HEK293 (cell line): ENCODE measurements at regions not wholly inside any gene's neighbourhood (a gene's known extent, or its start where the extent isn't known, plus 50 kb on each side); places are given as distances from the start of the nearest gene placed in this dataset.

Experiments used
- CTCF ChIA-PET: fragments of 350-600 bp; formaldehyde crosslinking; extraction: SDS; loops from one replicate; lab custom pipeline; 2021; ENCODE audit warnings: antibody characterized with exemption; lab: Yijun Ruan, JAX
- POLR2A ChIA-PET: fragments of 300-600 bp; formaldehyde crosslinking; extraction: SDS; loops from one replicate; lab custom pipeline; 2020; ENCODE audit warnings: antibody characterized with exemption, inconsistent platforms; lab: Yijun Ruan, JAX
- H3K27ac ChIP-seq: fragments of 200-500 bp; sonication (Bioruptor generic); 2 replicates; pipeline ENCODE4 v1.5.1; 2014; ENCODE audit warnings: low read depth, low read length, control low read depth, inconsistent platforms; ENCODE audit errors: extremely low read depth
- H3K36me3 ChIP-seq, 2 experiments: fragments of 200-500 bp in 1 of 2; sonication (Bioruptor generic) in 1 of 2; 1 replicate in 1 of 2; 2 replicates in 1 of 2; pipeline ENCODE4 v1.5.1; 2014 to 2017; ENCODE audit warnings: inconsistent platforms in 2 of 2, low read length in 2 of 2; ENCODE audit not compliant: control insufficient read depth in 2 of 2, insufficient read depth in 1 of 2
- H3K4me1 ChIP-seq: fragments of 200-500 bp; sonication (Bioruptor generic); 2 replicates; pipeline ENCODE4 v1.5.1; 2014; ENCODE audit warnings: mild to moderate bottlenecking, low read length, inconsistent platforms; ENCODE audit not compliant: control insufficient read depth, insufficient read depth
- H3K4me3 ChIP-seq: 2 replicates; pipeline ENCODE4 v1.5.1; 2011; ENCODE audit warnings: low read depth, mild to moderate bottlenecking, control low read depth, low read length, moderate library complexity
- H3K9me3 ChIP-seq: fragments of 200-500 bp; sonication (Bioruptor generic); 2 replicates; pipeline ENCODE4 v1.5.1; 2014; ENCODE audit warnings: low read depth, low read length, inconsistent platforms; ENCODE audit not compliant: control insufficient read depth, insufficient read depth
- GLIS1 ChIP-seq: fragments of 450-650 bp; formaldehyde crosslinking; IDR thresholded peaks from 2 replicates; pipeline ENCODE4 v1.5.1; 2016; ENCODE audit warnings: missing biosample characterization, missing genetic modification characterization
- KLF16 ChIP-seq: fragments of 450-650 bp; formaldehyde crosslinking; IDR thresholded peaks from 2 replicates; pipeline ENCODE4 v1.5.1; 2017; ENCODE audit warnings: missing biosample characterization, missing genetic modification characterization
- MEIS1 ChIP-seq: sonication (generic); formaldehyde crosslinking; IDR thresholded peaks from 2 replicates; pipeline ENCODE4 v1.8.1; 2022; ENCODE audit warnings: missing genetic modification reagents, mild to moderate bottlenecking, borderline replicate concordance
- SETDB1 ChIP-seq: IDR thresholded peaks from one replicate; pipeline ENCODE4 v1.6.1; 2017; ENCODE audit warnings: mild to moderate bottlenecking, low read length, moderate library complexity, mixed read lengths; ENCODE audit not compliant: insufficient read length
- SP2 ChIP-seq: fragments of 450-650 bp; formaldehyde crosslinking; IDR thresholded peaks from 2 replicates; pipeline ENCODE4 v1.5.1; 2016; ENCODE audit warnings: missing biosample characterization, missing genetic modification characterization
- SP7 ChIP-seq: fragments of 450-650 bp; formaldehyde crosslinking; IDR thresholded peaks from 2 replicates; pipeline ENCODE4 v1.5.1; 2016; ENCODE audit warnings: missing biosample characterization, missing genetic modification characterization
- TRIM28 ChIP-seq: IDR thresholded peaks from 2 replicates; pipeline ENCODE4 v1.6.1; 2011; ENCODE audit warnings: low read length, control low read depth, borderline replicate concordance
- YY1 ChIP-seq: fragments of 450-650 bp; formaldehyde crosslinking; IDR thresholded peaks from 2 replicates; pipeline ENCODE4 v1.5.1; 2018; ENCODE audit warnings: missing biosample characterization, missing genetic modification characterization
- ZBTB48 ChIP-seq: fragments of 450-650 bp; formaldehyde crosslinking; IDR thresholded peaks from 2 replicates; pipeline ENCODE4 v1.5.1; 2016; ENCODE audit warnings: missing biosample characterization, missing genetic modification characterization
- ZIC2 ChIP-seq: fragments of 450-650 bp; formaldehyde crosslinking; IDR thresholded peaks from 2 replicates; pipeline ENCODE4 v1.5.1; 2016; ENCODE audit warnings: missing biosample characterization, missing genetic modification characterization
- ZNF10 ChIP-seq: fragments of 450-650 bp; formaldehyde crosslinking; IDR thresholded peaks from 2 replicates; pipeline ENCODE4 v1.5.1; 2017; ENCODE audit warnings: missing biosample characterization, missing genetic modification characterization
- ZNF16 ChIP-seq: fragments of 450-650 bp; formaldehyde crosslinking; IDR thresholded peaks from 2 replicates; pipeline ENCODE4 v1.5.1; 2016; ENCODE audit warnings: low read depth, missing biosample characterization, missing genetic modification characterization
- ZNF175 ChIP-seq: fragments of 450-650 bp; formaldehyde crosslinking; IDR thresholded peaks from 2 replicates; pipeline ENCODE4 v1.5.1; 2016; ENCODE audit warnings: missing biosample characterization, missing genetic modification characterization
- ZNF223 ChIP-seq: fragments of 450-650 bp; formaldehyde crosslinking; IDR thresholded peaks from 2 replicates; pipeline ENCODE4 v1.5.1; 2016; ENCODE audit warnings: missing biosample characterization, missing genetic modification characterization
- ZNF266 ChIP-seq: fragments of 450-650 bp; formaldehyde crosslinking; IDR thresholded peaks from 2 replicates; pipeline ENCODE4 v1.5.1; 2016; ENCODE audit warnings: missing biosample characterization, missing genetic modification characterization, low read depth
- ZNF302 ChIP-seq: fragments of 450-650 bp; formaldehyde crosslinking; IDR thresholded peaks from 2 replicates; pipeline ENCODE4 v1.5.1; 2016; ENCODE audit warnings: missing biosample characterization, missing genetic modification characterization, low read depth
- ZNF324 ChIP-seq: fragments of 450-650 bp; formaldehyde crosslinking; IDR thresholded peaks from 2 replicates; pipeline ENCODE4 v1.5.1; 2016; ENCODE audit warnings: missing biosample characterization, missing genetic modification characterization
- ZNF416 ChIP-seq: fragments of 450-650 bp; formaldehyde crosslinking; IDR thresholded peaks from 2 replicates; pipeline ENCODE4 v1.5.1; 2016; ENCODE audit warnings: missing biosample characterization, missing genetic modification characterization
- ZNF510 ChIP-seq: fragments of 450-650 bp; formaldehyde crosslinking; IDR thresholded peaks from 2 replicates; pipeline ENCODE4 v1.5.1; 2018; ENCODE audit warnings: mild to moderate bottlenecking, missing genetic modification characterization, missing biosample characterization; ENCODE audit not compliant: insufficient replicate concordance
- ZNF530 ChIP-seq: fragments of 450-650 bp; formaldehyde crosslinking; IDR thresholded peaks from 2 replicates; pipeline ENCODE4 v1.5.1; 2016; ENCODE audit warnings: low read depth, missing biosample characterization, missing genetic modification characterization
- ZNF585B ChIP-seq: fragments of 450-650 bp; formaldehyde crosslinking; IDR thresholded peaks from 2 replicates; pipeline ENCODE4 v1.5.1; 2016; ENCODE audit warnings: missing biosample characterization, missing genetic modification characterization
- ZNF776 ChIP-seq: fragments of 450-650 bp; formaldehyde crosslinking; IDR thresholded peaks from 2 replicates; pipeline ENCODE4 v1.5.0; 2017; ENCODE audit warnings: missing biosample characterization, missing genetic modification characterization, borderline replicate concordance
- ZNF830 ChIP-seq: fragments of 450-650 bp; IDR thresholded peaks from 2 replicates; pipeline ENCODE4 v1.5.0; 2018; ENCODE audit warnings: missing biosample characterization, missing genetic modification characterization, low read depth, mild to moderate bottlenecking, moderate library complexity
- ZSCAN16 ChIP-seq: fragments of 450-650 bp; formaldehyde crosslinking; IDR thresholded peaks from 2 replicates; pipeline ENCODE4 v1.5.1; 2016; ENCODE audit warnings: missing biosample characterization, missing genetic modification characterization
- ZSCAN23 ChIP-seq: fragments of 450-650 bp; formaldehyde crosslinking; IDR thresholded peaks from 2 replicates; pipeline ENCODE4 v1.5.1; 2016; ENCODE audit warnings: missing biosample characterization, missing genetic modification characterization
- TF ChIP-seq, protein P1 (sequence below): fragments of 450-650 bp; formaldehyde crosslinking; IDR thresholded peaks from 2 replicates; pipeline ENCODE4 v1.5.1; 2016; ENCODE audit warnings: missing biosample characterization, missing genetic modification characterization
- TF ChIP-seq, protein P2 (sequence below): fragments of 450-650 bp; formaldehyde crosslinking; IDR thresholded peaks from 2 replicates; pipeline ENCODE4 v1.5.1; 2016; ENCODE audit warnings: missing biosample characterization, missing genetic modification characterization
- TF ChIP-seq, protein P3 (sequence below): fragments of 450-650 bp; formaldehyde crosslinking; IDR thresholded peaks from 2 replicates; pipeline ENCODE4 v1.5.1; 2016; ENCODE audit warnings: missing biosample characterization, missing genetic modification characterization, low read depth

DNA sequence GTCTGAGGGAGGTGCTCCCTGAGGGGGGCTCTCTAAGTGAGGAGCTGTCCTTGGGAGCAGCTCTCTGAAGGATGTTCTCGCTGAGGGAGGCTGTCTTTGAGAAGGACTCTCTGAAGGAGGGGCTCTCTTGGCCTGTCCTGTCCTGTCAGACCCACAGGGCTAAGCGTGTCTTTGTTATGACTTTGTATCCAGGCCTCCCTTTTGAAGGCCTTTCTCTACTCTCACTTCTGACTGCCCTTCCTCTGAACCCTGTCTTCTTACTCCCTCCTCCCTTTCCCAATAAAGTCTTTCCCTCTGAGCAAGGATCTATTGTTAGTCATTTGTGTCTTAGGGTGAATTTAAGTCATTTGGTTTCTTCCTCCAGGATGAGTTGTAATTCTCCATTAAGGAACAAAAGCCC is 330.1 kb upstream of the PLET1 start:
- no peaks in the 10 kb centered on the region for H3K36me3 ChIP-seq
- CTCF ChIA-PET: interaction anchor here (0.6 to 4.7 kb wide), 2 partner anchors 571 to 698 kb away, joined by 4 to 80 read pairs; no protein-coding TSS in a partner anchor
- no peak overlapping the region for H3K4me3 ChIP-seq
- no peaks in the 10 kb centered on the region for H3K4me1 ChIP-seq
- peak; percentile 39 for TF ChIP-seq GLIS1 (tag by site-specific recombination)
- no peak for TF ChIP-seq MEIS1 (CRISPR knock-in tag)
- TF ChIP-seq, all 188 proteins: peak for 1
- Histone ChIP-seq H3K27ac (no peak overlapping the region), H3K9me3 (no peaks in the 10 kb centered on the region)
- POLR2A ChIA-PET: no interaction called here

DNA sequence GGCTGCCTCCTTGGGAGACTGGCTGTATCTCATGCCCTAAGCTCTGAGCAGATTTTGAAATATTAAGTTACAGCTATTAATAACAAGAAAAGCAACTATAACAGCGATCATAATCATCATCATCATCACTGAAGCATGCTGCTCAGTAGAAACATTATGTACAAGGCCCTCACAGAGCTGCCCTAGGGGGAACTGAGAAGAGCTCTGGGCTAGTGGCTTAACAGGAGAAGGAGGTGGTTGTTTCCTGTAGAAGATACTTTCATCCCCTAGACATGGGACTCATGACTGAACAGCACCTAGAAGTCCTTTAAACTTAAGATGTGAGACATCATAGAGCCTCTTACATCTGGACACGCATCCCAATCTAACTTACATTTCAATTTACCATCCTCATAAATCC is 332.8 kb upstream of the PLET1 start:
- ChIA-PET POLR2A (no interaction called here), CTCF (interaction anchor here (0.6 to 2.4 kb wide), 4 partner anchors 153 to 696 kb away, joined by 4 to 14 read pairs (median 6); no protein-coding TSS in a partner anchor)
- no peak overlapping the region for H3K27ac ChIP-seq
- no peak overlapping the region for H3K4me3 ChIP-seq
- TF ChIP-seq ZIC2 (tag by site-specific recombination) (no peak), ZNF510 (tag by site-specific recombination) (no peak), TRIM28 (no peak), ZSCAN23 (tag by site-specific recombination) (no peak), ZNF830 (tag by site-specific recombination) (no peak), ZNF10 (tag by site-specific recombination) (no peak), KLF16 (tag by site-specific recombination) (no peak), ZNF776 (no peak), ZNF266 (tag by site-specific recombination) (no peak), ZNF223 (tag by site-specific recombination) (no peak), ZBTB48 (tag by site-specific recombination) (no peak), ZNF530 (tag by site-specific recombination) (no peak)
- TF ChIP-seq, protein P1, sequence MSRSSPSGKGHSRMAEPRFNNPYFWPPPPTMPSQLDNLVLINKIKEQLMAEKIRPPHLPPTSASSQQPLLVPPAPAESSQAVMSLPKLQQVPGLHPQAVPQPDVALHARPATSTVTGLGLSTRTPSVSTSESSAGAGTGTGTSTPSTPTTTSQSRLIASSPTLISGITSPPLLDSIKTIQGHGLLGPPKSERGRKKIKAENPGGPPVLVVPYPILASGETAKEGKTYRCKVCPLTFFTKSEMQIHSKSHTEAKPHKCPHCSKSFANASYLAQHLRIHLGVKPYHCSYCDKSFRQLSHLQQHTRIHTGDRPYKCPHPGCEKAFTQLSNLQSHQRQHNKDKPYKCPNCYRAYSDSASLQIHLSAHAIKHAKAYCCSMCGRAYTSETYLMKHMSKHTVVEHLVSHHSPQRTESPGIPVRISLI (tag by site-specific recombination): no peak
- TF ChIP-seq, protein P2, sequence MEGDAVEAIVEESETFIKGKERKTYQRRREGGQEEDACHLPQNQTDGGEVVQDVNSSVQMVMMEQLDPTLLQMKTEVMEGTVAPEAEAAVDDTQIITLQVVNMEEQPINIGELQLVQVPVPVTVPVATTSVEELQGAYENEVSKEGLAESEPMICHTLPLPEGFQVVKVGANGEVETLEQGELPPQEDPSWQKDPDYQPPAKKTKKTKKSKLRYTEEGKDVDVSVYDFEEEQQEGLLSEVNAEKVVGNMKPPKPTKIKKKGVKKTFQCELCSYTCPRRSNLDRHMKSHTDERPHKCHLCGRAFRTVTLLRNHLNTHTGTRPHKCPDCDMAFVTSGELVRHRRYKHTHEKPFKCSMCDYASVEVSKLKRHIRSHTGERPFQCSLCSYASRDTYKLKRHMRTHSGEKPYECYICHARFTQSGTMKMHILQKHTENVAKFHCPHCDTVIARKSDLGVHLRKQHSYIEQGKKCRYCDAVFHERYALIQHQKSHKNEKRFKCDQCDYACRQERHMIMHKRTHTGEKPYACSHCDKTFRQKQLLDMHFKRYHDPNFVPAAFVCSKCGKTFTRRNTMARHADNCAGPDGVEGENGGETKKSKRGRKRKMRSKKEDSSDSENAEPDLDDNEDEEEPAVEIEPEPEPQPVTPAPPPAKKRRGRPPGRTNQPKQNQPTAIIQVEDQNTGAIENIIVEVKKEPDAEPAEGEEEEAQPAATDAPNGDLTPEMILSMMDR: no peak
- H3K36me3 ChIP-seq: no peaks in the 10 kb centered on the region
- no peaks in the 10 kb centered on the region for H3K4me1 ChIP-seq
- no peaks in the 10 kb centered on the region for H3K9me3 ChIP-seq

DNA sequence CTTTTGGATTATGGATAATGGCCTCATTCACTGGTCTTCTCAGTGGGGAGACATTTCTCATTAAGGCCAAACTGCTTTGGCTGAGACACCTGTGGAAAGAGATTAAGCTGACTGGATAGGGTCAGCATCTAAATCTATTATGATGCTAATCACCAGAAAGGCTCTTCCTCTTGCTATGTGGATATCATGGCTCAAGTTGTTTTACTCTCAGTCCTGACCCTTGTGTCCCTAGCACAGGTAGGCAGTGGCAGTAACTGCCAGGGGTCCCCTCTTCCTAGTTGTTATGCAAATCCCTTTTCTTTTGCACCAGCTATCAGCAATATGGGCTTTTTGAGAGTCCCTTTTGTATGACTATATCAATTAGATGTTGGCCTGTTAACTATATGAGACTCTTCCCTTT is 335.7 kb upstream of the PLET1 start:
- Histone ChIP-seq H3K27ac (no peak overlapping the region), H3K36me3 (no peaks in the 10 kb centered on the region), H3K9me3 (no peaks in the 10 kb centered on the region), H3K4me1 (no peaks in the 10 kb centered on the region), H3K4me3 (no peak overlapping the region)
- CTCF ChIA-PET: interaction anchor here (0.6 to 2.3 kb wide), 5 partner anchors 8 to 693 kb away, joined by 3 to 11 read pairs (median 4); no protein-coding TSS in a partner anchor
- POLR2A ChIA-PET: no interaction called here
- TF ChIP-seq ZNF585B (tag by site-specific recombination): no peak
- TF ChIP-seq, protein P3, sequence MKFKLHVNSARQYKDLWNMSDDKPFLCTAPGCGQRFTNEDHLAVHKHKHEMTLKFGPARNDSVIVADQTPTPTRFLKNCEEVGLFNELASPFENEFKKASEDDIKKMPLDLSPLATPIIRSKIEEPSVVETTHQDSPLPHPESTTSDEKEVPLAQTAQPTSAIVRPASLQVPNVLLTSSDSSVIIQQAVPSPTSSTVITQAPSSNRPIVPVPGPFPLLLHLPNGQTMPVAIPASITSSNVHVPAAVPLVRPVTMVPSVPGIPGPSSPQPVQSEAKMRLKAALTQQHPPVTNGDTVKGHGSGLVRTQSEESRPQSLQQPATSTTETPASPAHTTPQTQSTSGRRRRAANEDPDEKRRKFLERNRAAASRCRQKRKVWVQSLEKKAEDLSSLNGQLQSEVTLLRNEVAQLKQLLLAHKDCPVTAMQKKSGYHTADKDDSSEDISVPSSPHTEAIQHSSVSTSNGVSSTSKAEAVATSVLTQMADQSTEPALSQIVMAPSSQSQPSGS (tag by site-specific recombination): no peak
- no peak for TF ChIP-seq ZNF416
- TF ChIP-seq ZNF175 (tag by site-specific recombination): no peak
- no peak for TF ChIP-seq YY1 (tag by site-specific recombination)
- TF ChIP-seq SP7 (tag by site-specific recombination): no peak
- no peak for TF ChIP-seq ZNF16 (tag by site-specific recombination)
- TF ChIP-seq ZNF302 (tag by site-specific recombination): no peak
- TF ChIP-seq SP2: no peak
- TF ChIP-seq ZSCAN16 (tag by site-specific recombination): no peak
- TF ChIP-seq SETDB1: no peak
- TF ChIP-seq ZNF324 (tag by site-specific recombination): no peak
